GM10248 (cell line): ENCODE measurements at regions not wholly inside any gene's neighbourhood (a gene's known extent, or its start where the extent isn't known, plus 50 kb on each side); places are given as distances from the start of the nearest gene placed in this dataset.
"Not testable (repeated sequence)": the region's sequence is repeated elsewhere in the genome, so short reads cannot be mapped to it uniquely, and the experiment has no call there.

ENCODE experiments used
- CTCF ChIA-PET: fragments of 300-600 bp; sonication (Branson Sonifier 250); formaldehyde crosslinking; extraction: SDS; loops from one replicate; lab custom pipeline; 2021; ENCODE audit warnings: antibody characterized with exemption; lab: Yijun Ruan, JAX
- POLR2A ChIA-PET: fragments of 350-650 bp; sonication (Branson Sonifier 250); formaldehyde crosslinking; extraction: SDS; loops from one replicate; lab custom pipeline; 2020; ENCODE audit warnings: antibody characterized with exemption; lab: Yijun Ruan, JAX
- DNase-seq: peaks from one replicate; pipeline ENCODE4 v3.0.0; 2012; ENCODE audit errors: extremely low spot score
- TF ChIP-seq, protein P1 (sequence below): IDR thresholded peaks from 2 replicates; pipeline ENCODE4 v1.5.1; 2012; ENCODE audit warnings: mild to moderate bottlenecking, low read depth; ENCODE audit errors: extremely low read depth, missing control alignments, control extremely low read depth

DNA sequence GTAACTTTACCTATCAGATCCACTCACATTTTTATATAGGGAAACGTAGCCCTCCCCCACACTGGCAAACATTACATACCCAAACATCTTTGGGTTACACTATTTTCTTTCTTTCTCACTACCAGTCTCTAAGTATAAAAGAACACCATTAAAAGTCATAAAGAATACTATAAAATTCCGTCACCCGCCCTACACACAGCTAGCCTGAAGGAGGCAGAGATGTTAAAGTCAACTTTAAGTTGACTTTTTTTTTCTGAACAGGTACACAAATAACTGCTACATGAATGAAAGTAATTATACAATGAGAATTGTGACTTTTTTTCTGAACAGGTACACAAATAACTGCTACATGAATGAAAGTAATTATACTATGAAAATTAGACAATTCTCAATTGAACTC, 628.3 kb downstream of the NUP35 start:
- TF ChIP-seq, protein P1, sequence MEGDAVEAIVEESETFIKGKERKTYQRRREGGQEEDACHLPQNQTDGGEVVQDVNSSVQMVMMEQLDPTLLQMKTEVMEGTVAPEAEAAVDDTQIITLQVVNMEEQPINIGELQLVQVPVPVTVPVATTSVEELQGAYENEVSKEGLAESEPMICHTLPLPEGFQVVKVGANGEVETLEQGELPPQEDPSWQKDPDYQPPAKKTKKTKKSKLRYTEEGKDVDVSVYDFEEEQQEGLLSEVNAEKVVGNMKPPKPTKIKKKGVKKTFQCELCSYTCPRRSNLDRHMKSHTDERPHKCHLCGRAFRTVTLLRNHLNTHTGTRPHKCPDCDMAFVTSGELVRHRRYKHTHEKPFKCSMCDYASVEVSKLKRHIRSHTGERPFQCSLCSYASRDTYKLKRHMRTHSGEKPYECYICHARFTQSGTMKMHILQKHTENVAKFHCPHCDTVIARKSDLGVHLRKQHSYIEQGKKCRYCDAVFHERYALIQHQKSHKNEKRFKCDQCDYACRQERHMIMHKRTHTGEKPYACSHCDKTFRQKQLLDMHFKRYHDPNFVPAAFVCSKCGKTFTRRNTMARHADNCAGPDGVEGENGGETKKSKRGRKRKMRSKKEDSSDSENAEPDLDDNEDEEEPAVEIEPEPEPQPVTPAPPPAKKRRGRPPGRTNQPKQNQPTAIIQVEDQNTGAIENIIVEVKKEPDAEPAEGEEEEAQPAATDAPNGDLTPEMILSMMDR: no peak
- DNase-seq: no peak
- POLR2A ChIA-PET: no interaction called here
- CTCF ChIA-PET: interaction anchor here (1.4 to 1.6 kb wide), 2 partner anchors 9 to 52 kb away, joined by 3 to 5 read pairs; no protein-coding TSS in a partner anchor

DNA sequence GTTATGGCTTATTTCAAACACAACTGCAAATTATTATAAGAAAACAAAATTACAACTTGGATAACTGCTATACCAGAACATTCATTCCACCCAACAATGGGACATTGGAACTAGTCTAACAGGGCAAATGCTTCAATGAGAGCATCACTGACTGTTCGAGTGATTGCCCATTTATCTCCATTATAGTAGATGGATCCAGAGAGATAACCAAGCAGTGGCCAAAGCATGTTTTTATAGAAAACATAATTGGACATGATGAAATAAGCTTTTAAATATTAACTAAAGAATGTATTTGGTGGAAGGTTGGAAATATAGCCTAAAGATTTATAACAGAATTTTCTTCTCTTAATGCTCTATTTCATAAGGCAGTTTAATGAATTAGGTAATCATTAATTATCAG, 634.8 kb downstream of the NUP35 start:
- POLR2A ChIA-PET: no interaction called here
- no peak for DNase-seq
- CTCF ChIA-PET: no interaction called here
- TF ChIP-seq, protein P1: no peak

DNA sequence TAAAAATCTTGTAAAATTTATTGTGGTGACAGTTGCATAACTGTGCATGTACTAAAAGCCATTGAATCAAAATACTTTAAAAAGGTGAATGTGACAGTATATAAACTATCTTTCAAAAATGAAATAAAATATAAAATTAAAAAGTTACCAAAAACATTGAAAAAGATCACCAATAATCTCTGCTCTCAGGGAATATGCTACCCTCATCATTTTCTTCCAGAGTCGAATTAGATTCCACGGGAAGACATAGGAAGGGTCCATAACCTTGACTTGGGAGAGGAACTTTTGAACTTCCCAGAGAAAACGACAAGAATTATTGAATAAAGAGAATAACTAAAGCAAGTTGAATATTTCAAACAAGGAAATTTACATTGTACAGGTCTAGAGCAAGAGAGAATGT, 649.5 kb downstream of the NUP35 start:
- TF ChIP-seq, protein P1: no peak
- CTCF ChIA-PET: no interaction called here
- DNase-seq: no peak
- POLR2A ChIA-PET: no interaction called here

DNA sequence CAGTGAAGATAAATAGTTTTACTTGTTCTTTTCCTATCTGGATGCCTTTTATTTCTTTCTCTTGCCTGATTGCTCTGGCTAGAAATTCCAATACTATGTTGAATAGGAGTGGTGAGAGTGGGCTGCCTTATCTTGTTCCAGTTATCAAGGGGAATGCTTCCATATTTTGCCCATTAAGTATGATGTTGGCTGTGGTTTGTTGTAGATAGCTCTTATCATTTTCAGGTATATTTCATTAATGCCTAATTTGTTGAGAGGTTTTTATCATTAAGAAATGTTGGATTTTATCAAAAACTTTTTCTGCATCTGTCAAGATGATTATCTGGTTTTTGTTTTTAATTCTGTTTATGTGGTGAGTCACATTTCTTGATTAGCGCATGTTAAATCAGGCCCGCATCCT, 655.8 kb downstream of the NUP35 start:
- DNase-seq: no peak
- ChIA-PET CTCF (no interaction called here), POLR2A (no interaction called here)
- TF ChIP-seq, protein P1: no peak

DNA sequence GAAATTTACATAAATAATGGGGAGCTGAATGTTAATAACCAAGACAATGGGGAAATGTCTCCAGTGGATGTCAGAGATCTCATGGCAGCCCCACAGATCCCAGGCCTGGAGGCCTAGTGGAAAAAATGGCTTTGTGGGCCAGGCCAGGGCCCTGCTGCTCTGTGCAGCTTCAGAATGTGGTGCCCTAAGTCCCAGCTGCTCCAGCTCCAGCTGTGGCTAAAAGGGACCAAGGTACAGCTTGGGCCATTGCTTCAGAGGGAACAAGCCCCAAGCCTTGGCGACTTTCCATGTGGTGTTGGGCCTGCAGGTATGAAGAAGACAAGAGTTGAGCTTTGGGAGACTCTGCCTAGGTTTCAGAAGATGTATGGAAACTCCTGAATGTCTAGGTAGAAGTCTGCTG, 658.2 kb downstream of the NUP35 start:
- CTCF ChIA-PET: no interaction called here
- POLR2A ChIA-PET: no interaction called here
- TF ChIP-seq, protein P1: no peak
- DNase-seq: no peak

DNA sequence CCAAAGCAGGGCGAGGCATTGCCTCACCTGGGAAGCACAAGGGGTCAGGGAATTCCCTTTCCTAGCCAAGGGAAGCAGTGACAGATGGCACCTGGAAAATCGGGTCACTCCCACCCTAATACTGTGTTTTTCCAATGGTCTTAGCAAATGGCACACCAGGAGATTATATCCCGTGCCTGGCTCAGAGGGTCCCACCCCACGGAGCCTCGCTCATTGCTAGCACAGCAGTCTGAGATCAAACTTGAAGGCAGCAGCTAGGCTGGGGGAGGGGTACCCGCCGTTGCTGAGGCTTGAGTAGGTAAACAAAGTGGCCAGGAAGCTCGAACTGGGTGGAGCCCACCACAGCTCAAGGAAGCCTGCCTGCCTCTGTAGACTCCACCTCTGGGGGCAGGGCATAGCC, 664.6 kb downstream of the NUP35 start:
- CTCF ChIA-PET, POLR2A ChIA-PET, DNase-seq: not testable (repeated sequence)

DNA sequence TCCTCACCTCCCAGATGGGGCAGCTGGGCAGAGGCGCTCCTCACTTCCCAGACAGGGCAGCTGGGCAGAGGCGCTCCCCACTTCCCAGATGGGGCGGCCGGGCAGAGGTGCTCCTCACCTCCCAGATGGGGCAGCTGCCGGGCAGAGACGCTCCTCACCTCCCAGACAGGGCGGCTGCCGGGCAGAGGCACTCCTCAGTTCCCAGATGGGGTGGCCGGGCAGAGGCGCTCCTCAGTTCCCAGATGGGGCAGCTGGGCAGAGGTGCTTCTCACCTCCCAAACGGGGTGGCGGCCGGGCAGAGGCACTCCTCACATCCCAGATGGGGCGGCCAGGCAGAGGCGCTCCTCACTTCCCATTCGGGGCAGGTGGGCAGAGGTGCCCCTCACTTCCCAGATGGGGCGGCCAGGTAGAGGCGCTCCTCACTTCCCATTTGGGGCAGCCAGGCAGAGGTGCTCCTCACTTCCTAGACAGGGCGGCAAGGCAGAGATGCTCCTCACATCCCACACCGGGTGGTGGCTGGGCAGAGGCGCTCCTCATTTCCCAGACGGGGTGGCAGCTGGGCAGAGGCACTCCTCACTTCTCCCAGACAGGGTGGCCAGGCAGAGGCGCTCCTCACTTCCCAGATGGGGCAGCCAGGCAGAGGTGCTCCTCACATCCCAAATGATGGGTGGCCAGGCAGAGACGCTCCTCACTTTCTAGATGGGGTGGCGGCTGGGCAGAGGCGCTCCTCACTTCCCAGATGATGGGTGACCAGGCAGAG, 668.1 kb downstream of the NUP35 start:
- DNase-seq, POLR2A ChIA-PET, CTCF ChIA-PET: not testable (repeated sequence)
